HUES6 (cell line): ENCODE measurements at regions not wholly inside any gene's neighbourhood (a gene's known extent, or its start where the extent isn't known, plus 50 kb on each side); places are given as distances from the start of the nearest gene placed in this dataset.

Source experiments
- H3K27ac ChIP-seq: 2 replicates; pipeline ENCODE4 v1.7.0; 2013; ENCODE audit warnings: low read depth, mild to moderate bottlenecking, low read length, inconsistent platforms
- H3K27me3 ChIP-seq: 2 replicates; pipeline ENCODE4 v1.6.1; 2013; ENCODE audit warnings: low read length; ENCODE audit not compliant: control insufficient read depth, insufficient read depth
- H3K36me3 ChIP-seq: 2 replicates; pipeline ENCODE4 v1.6.1; 2013; ENCODE audit warnings: low read length; ENCODE audit not compliant: control insufficient read depth, insufficient read depth
- H3K4me1 ChIP-seq: 2 replicates; pipeline ENCODE4 v1.6.1; 2013; ENCODE audit warnings: low read length; ENCODE audit not compliant: control insufficient read depth, insufficient read depth
- H3K4me3 ChIP-seq: 2 replicates; pipeline ENCODE4 v1.5.1; 2013; ENCODE audit warnings: low read depth, low read length
- H3K9ac ChIP-seq: one replicate; pipeline ENCODE4 v1.6.1; 2013; ENCODE audit warnings: mild to moderate bottlenecking, low read length
- H3K9me3 ChIP-seq: 2 replicates; pipeline ENCODE4 v1.6.1; 2013; ENCODE audit warnings: low read depth, low read length; ENCODE audit not compliant: control insufficient read depth, insufficient read depth

GRCh38 chr3:22245811-22246583 lies 495.0 kb upstream of the ZNF385D start:
- Histone ChIP-seq H3K9ac (no peak overlapping the region), H3K4me3 (no peak overlapping the region), H3K27ac (no peak overlapping the region), H3K27me3 (no peaks in the 10 kb centered on the region), H3K4me1 (no peaks in the 10 kb centered on the region), H3K9me3 (no peaks in the 10 kb centered on the region), H3K36me3 (no peaks in the 10 kb centered on the region)

- no peak overlapping the region for H3K4me3 ChIP-seq
- H3K27ac ChIP-seq: no peak overlapping the region
- H3K36me3 ChIP-seq: no peaks in the 10 kb centered on the region
- peaks cover 7% of the 10 kb centered on the region; the same call in 1 of the 2 replicates for H3K4me1 ChIP-seq
- no peak overlapping the region for H3K9ac ChIP-seq
- H3K27me3 ChIP-seq: no peaks in the 10 kb centered on the region
- H3K9me3 ChIP-seq: no peaks in the 10 kb centered on the region
These were observed 498.6 kb upstream of the ZNF385D start for GRCh38 chr3:22249658-22250057.

- Histone ChIP-seq H3K27me3 (no peaks in the 10 kb centered on the region), H3K4me3 (no peak overlapping the region), H3K9me3 (no peaks in the 10 kb centered on the region), H3K27ac (no peak overlapping the region), H3K4me1 (no peaks in the 10 kb centered on the region), H3K36me3 (no peaks in the 10 kb centered on the region), H3K9ac (no peak overlapping the region)
These were observed 506.2 kb upstream of the ZNF385D start for GRCh38 chr3:22257252-22257651.

- no peaks in the 10 kb centered on the region for H3K36me3 ChIP-seq
These were observed 511.4 kb upstream of the ZNF385D start for GRCh38 chr3:22262386-22262785.

GRCh38 chr3:22263042-22263441 lies 512.0 kb upstream of the ZNF385D start:
- no peaks in the 10 kb centered on the region for H3K36me3 ChIP-seq
- no peak overlapping the region for H3K4me3 ChIP-seq
- H3K27me3 ChIP-seq: no peaks in the 10 kb centered on the region
- no peak overlapping the region for H3K27ac ChIP-seq
- H3K9ac ChIP-seq: no peak overlapping the region
- H3K4me1 ChIP-seq: no peaks in the 10 kb centered on the region
- no peaks in the 10 kb centered on the region for H3K9me3 ChIP-seq

More at GRCh38 chr3:22262386-22262785, 511.4 kb upstream of the ZNF385D start:
- no peaks in the 10 kb centered on the region for H3K27me3 ChIP-seq
- H3K4me1 ChIP-seq: no peaks in the 10 kb centered on the region
- no peak overlapping the region for H3K27ac ChIP-seq
- no peak overlapping the region for H3K4me3 ChIP-seq
- no peak overlapping the region for H3K9ac ChIP-seq
- H3K9me3 ChIP-seq: no peaks in the 10 kb centered on the region

- Histone ChIP-seq H3K36me3 (no peaks in the 10 kb centered on the region), H3K9ac (no peak overlapping the region), H3K4me1 (no peaks in the 10 kb centered on the region), H3K9me3 (no peaks in the 10 kb centered on the region), H3K27me3 (no peaks in the 10 kb centered on the region), H3K4me3 (no peak overlapping the region), H3K27ac (no peak overlapping the region)
These were observed 514.4 kb upstream of the ZNF385D start for GRCh38 chr3:22265403-22265802.

- Histone ChIP-seq H3K27ac (no peak overlapping the region), H3K4me1 (no peaks in the 10 kb centered on the region), H3K4me3 (no peak overlapping the region), H3K27me3 (no peaks in the 10 kb centered on the region), H3K9ac (no peak overlapping the region), H3K36me3 (no peaks in the 10 kb centered on the region), H3K9me3 (no peaks in the 10 kb centered on the region)
These were observed 518.8 kb upstream of the ZNF385D start for GRCh38 chr3:22269831-22270230.

- Histone ChIP-seq H3K4me3 (no peak overlapping the region), H3K27me3 (no peaks in the 10 kb centered on the region), H3K4me1 (no peaks in the 10 kb centered on the region), H3K36me3 (no peaks in the 10 kb centered on the region), H3K27ac (no peak overlapping the region), H3K9me3 (no peaks in the 10 kb centered on the region), H3K9ac (no peak overlapping the region)
These were observed 525.3 kb upstream of the ZNF385D start for GRCh38 chr3:22276351-22276750.

GRCh38 chr3:22284559-22284958 lies 533.5 kb upstream of the ZNF385D start:
- Histone ChIP-seq H3K27ac (no peak overlapping the region), H3K4me3 (no peak overlapping the region)

GRCh38 chr3:22288756-22289155 lies 537.7 kb upstream of the ZNF385D start:
- H3K9ac ChIP-seq: no peak overlapping the region
- no peak overlapping the region for H3K4me3 ChIP-seq
- H3K36me3 ChIP-seq: no peaks in the 10 kb centered on the region
- no peaks in the 10 kb centered on the region for H3K9me3 ChIP-seq
- H3K27me3 ChIP-seq: no peaks in the 10 kb centered on the region
- no peak overlapping the region for H3K27ac ChIP-seq
- no peaks in the 10 kb centered on the region for H3K4me1 ChIP-seq

More at GRCh38 chr3:22284559-22284958, 533.5 kb upstream of the ZNF385D start:
- Histone ChIP-seq H3K4me1 (no peaks in the 10 kb centered on the region), H3K27me3 (no peaks in the 10 kb centered on the region), H3K36me3 (no peaks in the 10 kb centered on the region), H3K9ac (no peak overlapping the region), H3K9me3 (no peaks in the 10 kb centered on the region)

- H3K27ac ChIP-seq: no peak overlapping the region
- H3K9ac ChIP-seq: no peak overlapping the region
- H3K9me3 ChIP-seq: no peaks in the 10 kb centered on the region
- H3K27me3 ChIP-seq: no peaks in the 10 kb centered on the region
- H3K36me3 ChIP-seq: no peaks in the 10 kb centered on the region
- H3K4me1 ChIP-seq: no peaks in the 10 kb centered on the region
- H3K4me3 ChIP-seq: no peak overlapping the region
These were observed 541.7 kb upstream of the ZNF385D start for GRCh38 chr3:22292681-22293080.
